ENCODE measurements at regions not wholly inside any gene's neighbourhood (a gene's known extent, or its start where the extent isn't known, plus 50 kb on each side); places are given as distances from the start of the nearest gene placed in this dataset.
"Not testable (repeated sequence)": the region's sequence is repeated elsewhere in the genome, so short reads cannot be mapped to it uniquely, and the experiment has no call there.

DNA sequence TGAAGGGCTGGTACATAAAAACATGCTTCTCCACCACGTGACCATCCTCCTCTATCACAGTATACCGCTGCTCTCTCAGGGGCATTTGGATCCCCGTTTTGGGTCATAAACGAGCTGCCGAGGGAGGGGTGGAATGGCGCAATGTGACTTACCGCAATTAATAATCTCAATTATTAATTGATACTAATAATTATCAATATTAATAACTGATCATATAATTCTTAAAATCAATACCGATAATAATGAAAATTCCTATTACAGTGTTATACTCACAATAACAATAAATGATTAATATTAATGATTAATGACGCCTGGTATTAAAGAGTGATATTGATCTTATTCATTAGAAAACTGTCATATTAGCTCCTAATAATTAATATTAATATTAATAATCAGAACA, 56.1 kb upstream of the FRG2C start:
- not testable (repeated sequence) for DNase-seq (ENCODE audit: low read depth)

DNA sequence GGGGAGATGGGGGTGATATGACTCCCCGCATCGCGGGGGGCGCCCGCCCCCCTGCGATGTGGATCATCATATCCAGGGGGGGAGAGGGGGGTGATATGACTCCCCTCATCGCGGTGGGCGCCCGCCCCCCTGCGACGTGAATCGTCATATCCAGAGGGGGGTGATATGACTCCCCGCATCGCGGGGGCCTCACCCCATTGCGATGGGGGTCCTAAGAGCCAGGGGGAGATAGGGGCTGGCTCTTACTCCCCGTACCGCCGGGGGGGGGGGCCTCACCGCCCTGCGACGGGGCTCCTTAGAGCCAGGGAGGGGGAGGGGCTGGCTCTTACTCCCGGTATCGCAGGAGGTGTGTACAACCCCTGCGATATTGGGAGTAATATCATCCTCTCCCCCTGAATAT, 54.5 kb upstream of the FRG2C start:
- not testable (repeated sequence) for DNase-seq (ENCODE audit: low read depth)

DNA sequence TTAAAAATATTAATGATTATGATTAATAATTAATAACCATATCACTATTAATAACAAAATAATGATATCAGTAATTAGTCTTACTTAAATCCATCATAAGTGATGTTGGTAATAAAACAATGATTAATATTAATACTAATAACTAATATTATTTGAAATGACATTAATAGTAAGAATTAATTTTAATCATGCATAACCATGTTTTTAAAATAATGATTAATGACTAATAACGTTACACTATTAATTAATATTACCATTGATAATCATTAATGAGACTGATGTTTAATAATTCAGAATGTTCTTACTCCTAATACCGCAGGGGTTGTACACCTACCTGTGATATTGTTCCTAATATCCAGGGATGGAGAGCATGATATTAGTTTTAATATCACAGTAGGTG, 53.4 kb upstream of the FRG2C start:
- no peak for DNase-seq (ENCODE audit: low read depth)

DNA sequence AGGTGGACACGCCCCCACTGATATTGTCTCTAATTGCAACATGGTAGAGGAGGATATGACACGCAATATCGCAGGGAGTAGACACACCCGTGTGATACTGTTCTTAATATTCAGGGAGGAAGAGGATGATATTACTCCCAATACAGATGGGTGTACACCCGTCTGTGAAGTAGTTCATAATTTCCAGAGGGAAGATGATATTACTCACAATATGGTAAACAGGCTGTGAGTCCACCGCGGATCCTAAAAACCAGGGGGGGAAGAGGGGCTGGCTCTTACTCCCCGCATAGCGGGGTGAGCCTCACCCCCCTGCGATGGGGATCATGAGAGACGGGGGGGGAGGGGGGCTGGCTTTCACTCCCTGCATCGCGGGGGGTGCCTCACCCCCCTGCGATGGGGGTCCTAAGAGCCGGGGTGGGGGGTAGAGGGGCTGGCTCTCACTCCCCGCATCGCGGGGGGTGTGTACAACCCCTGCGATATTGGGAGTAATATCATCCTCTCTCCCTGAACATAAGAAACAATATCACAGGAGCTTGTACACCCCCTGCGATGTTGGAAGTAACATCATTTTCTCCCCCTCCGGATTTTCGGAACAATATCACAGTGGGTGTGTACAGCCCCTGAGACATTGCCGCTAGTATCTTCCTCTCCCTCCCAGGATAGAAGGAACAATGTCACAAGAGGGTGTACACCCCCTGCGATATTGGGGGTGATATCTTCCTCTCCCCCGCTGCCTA, 52.2 kb upstream of the FRG2C start:
- DNase-seq (ENCODE audit: low read depth) = not testable (repeated sequence)

All from iris pigment epithelial cell (primary cell).